Ascending aorta (tissue), 2 donors: ENCODE measurements at regions not wholly inside any gene's neighbourhood (a gene's known extent, or its start where the extent isn't known, plus 50 kb on each side); places are given as distances from the start of the nearest gene placed in this dataset.

Source experiments
- DNase-seq, 2 donors: peaks; one replicate each; pipeline ENCODE4 v3.0.0-alpha.2; 2019; ENCODE audit warnings: low spot score in 2 of 2
- H3K27ac ChIP-seq, 2 donors: fragments of 200-600 bp; sonication (generic); one replicate each; pipeline ENCODE4 v1.5.1; 2016 to 2017; ENCODE audit warnings: mild to moderate bottlenecking in 1 of 2
- H3K27me3 ChIP-seq: fragments of 200-600 bp; sonication (generic); one replicate; pipeline ENCODE4 v1.5.1; 2017
- H3K36me3 ChIP-seq, 2 donors: fragments of 200-600 bp; sonication (generic); one replicate each; pipeline ENCODE4 v1.5.1; 2016
- H3K4me1 ChIP-seq, 2 donors: fragments of 200-600 bp; sonication (generic); one replicate each; pipeline ENCODE4 v1.5.1; 2016 to 2017; ENCODE audit warnings: mild to moderate bottlenecking in 1 of 2
- H3K4me3 ChIP-seq, 2 donors: fragments of 200-600 bp; sonication (generic); one replicate each; pipeline ENCODE4 v1.5.1; 2016 to 2017; ENCODE audit warnings: mild to moderate bottlenecking in 1 of 2
- H3K9me3 ChIP-seq, 2 donors: fragments of 200-600 bp; sonication (generic); one replicate each; pipeline ENCODE4 v1.5.1; 2016
- intact Hi-C: fragments of 100-400 bp; cut with DNase I; formaldehyde crosslinking; loops from one replicate; pipeline ENCODE4 v1.15.1; 2023
- TF ChIP-seq, protein P1 (sequence below), 3 experiments: fragments of 200-600 bp in 2 of 3; fragments of 450-650 bp in 1 of 3; sonication (generic) in 2 of 3; IDR thresholded peaks; one replicate each; pipeline ENCODE4 v1.5.1; 2016 to 2019; ENCODE audit warnings: antibody characterized with exemption in 3 of 3, mild to moderate bottlenecking in 1 of 3, moderate library complexity in 1 of 3

DNA sequence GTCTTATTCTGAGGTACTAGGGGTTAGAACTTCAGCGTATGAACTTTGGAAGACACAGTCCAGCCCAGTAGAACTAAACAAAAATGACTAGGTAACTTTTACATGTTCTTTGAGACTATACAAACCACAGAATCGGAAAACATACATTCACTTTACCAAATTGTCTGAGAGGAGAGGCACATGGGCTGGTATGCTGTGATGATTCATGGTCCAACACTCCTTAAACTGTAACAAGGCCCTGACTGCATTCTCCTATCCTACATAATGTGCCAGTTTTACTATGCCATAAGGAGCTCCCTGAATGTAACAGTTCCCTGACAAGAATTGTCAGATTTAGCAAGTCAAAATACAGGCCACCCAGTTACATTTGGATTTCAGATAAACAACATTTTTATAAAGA is 640.0 kb downstream of the RAB28 start:
- no peak for DNase-seq
- H3K4me1 ChIP-seq: no peaks in the 10 kb centered on the region
- no peaks in the 10 kb centered on the region for H3K36me3 ChIP-seq
- TF ChIP-seq, protein P1, sequence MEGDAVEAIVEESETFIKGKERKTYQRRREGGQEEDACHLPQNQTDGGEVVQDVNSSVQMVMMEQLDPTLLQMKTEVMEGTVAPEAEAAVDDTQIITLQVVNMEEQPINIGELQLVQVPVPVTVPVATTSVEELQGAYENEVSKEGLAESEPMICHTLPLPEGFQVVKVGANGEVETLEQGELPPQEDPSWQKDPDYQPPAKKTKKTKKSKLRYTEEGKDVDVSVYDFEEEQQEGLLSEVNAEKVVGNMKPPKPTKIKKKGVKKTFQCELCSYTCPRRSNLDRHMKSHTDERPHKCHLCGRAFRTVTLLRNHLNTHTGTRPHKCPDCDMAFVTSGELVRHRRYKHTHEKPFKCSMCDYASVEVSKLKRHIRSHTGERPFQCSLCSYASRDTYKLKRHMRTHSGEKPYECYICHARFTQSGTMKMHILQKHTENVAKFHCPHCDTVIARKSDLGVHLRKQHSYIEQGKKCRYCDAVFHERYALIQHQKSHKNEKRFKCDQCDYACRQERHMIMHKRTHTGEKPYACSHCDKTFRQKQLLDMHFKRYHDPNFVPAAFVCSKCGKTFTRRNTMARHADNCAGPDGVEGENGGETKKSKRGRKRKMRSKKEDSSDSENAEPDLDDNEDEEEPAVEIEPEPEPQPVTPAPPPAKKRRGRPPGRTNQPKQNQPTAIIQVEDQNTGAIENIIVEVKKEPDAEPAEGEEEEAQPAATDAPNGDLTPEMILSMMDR (IDR thresholded peaks at IDR 0.05): no peak
- no peaks in the 10 kb centered on the region for H3K9me3 ChIP-seq
- no peak overlapping the region for H3K4me3 ChIP-seq
- intact Hi-C loops: no loop called here
- H3K27me3 ChIP-seq: no peaks in the 10 kb centered on the region
- no peak overlapping the region for H3K27ac ChIP-seq

DNA sequence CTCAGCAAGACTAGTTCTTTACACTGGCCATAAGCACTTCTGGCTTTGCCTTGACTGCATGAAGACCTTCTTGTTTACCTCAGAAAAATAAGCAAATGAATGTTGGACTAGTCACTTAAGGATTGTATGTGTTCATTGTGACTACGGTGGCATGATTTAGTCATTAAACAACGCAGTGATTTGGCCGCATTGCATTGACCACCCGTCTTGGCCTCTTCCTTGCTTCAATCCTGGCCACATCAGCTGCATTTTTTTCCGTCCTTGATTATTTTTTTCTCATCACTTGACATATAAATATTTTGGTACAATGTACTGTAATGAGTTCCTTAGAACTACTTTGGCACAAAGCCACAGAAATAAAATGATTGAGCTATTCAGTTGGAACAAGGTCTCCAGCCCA is 656.2 kb downstream of the RAB28 start:
- no peaks in the 10 kb centered on the region for H3K9me3 ChIP-seq
- H3K27me3 ChIP-seq: no peaks in the 10 kb centered on the region
- no peaks in the 10 kb centered on the region for H3K36me3 ChIP-seq
- no peak overlapping the region for H3K27ac ChIP-seq
- H3K4me3 ChIP-seq: no peak overlapping the region
- H3K4me1 ChIP-seq: no peaks in the 10 kb centered on the region
- intact Hi-C loops: no loop called here
- DNase-seq: no peak
- TF ChIP-seq, protein P1 (IDR thresholded peaks at IDR 0.05): no peak

DNA sequence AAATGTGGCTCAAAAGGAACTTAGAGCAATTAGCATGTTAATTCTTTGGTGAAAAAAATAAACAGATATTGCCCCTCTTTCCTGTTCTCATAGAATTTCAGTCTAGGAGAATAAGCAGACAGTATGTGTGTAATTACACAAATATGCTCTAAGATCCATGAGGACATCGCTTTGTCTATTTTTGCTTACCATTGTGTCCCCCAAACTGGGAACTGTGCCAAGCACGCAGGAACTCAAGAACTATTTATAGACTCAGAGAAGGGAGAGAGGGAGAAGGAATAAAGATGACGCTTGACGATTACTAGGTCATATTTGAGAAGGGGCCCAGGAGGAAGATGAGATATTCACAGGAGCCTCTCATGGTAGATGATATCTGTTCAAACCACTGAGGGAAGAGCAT is 692.6 kb downstream of the RAB28 start:
- H3K27me3 ChIP-seq: no peaks in the 10 kb centered on the region
- DNase-seq: no peak
- no peak overlapping the region for H3K4me3 ChIP-seq
- TF ChIP-seq, protein P1 (IDR thresholded peaks at IDR 0.05): no peak
- H3K4me1 ChIP-seq: no peaks in the 10 kb centered on the region
- H3K9me3 ChIP-seq: no peaks in the 10 kb centered on the region
- intact Hi-C loops: no loop called here
- H3K27ac ChIP-seq: no peak overlapping the region
- H3K36me3 ChIP-seq: no peaks in the 10 kb centered on the region

DNA sequence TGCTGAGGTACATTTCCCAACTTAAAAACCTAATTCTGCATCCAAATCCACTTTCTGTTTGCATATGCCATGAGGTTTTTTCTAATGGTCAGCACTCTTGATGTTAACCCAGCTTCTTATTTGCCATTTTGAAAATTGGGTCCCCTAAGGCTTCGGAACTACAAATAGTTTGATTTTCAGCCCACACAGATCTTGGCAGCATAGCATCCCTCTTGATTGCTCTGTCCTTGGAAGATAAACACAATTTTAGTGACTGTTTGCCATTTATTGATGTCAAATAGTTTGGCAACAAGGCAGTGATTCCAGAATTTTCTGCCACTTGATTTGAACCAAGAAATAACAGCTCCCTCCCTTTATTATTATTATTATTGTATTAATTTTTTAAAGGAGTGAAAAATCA is 696.9 kb downstream of the RAB28 start:
- no peaks in the 10 kb centered on the region for H3K27me3 ChIP-seq
- no peaks in the 10 kb centered on the region for H3K36me3 ChIP-seq
- no peak overlapping the region for H3K27ac ChIP-seq
- no peaks in the 10 kb centered on the region for H3K9me3 ChIP-seq
- no peak for DNase-seq
- no peaks in the 10 kb centered on the region for H3K4me1 ChIP-seq
- TF ChIP-seq, protein P1 (IDR thresholded peaks at IDR 0.05): no peak
- no peak overlapping the region for H3K4me3 ChIP-seq
- intact Hi-C loops: no loop called here

DNA sequence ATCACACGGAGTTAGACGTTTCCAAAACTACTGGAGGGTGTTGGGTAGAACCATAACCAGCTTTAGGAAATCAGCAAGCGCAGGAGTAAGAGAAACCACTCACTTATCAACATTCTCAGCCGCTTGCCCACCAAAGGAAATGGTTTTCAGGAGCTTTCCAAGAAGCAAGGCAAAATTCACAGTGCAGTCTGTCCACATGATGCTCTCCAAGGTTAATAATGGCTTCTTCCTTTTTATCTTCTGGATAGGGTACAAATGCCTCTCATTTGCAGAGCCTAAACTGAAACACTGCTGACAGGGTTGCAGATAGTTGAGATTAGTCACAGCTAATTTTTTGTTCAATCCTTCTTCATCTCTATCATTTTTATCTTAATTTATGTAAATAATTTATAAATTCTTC is 705.4 kb downstream of the RAB28 start:
- Histone ChIP-seq H3K4me1 (no peaks in the 10 kb centered on the region), H3K27ac (no peak overlapping the region), H3K27me3 (no peaks in the 10 kb centered on the region), H3K4me3 (no peak overlapping the region), H3K9me3 (no peaks in the 10 kb centered on the region), H3K36me3 (no peaks in the 10 kb centered on the region)
- DNase-seq: no peak
- TF ChIP-seq, protein P1 (IDR thresholded peaks at IDR 0.05): no peak
- intact Hi-C loops: no loop called here

DNA sequence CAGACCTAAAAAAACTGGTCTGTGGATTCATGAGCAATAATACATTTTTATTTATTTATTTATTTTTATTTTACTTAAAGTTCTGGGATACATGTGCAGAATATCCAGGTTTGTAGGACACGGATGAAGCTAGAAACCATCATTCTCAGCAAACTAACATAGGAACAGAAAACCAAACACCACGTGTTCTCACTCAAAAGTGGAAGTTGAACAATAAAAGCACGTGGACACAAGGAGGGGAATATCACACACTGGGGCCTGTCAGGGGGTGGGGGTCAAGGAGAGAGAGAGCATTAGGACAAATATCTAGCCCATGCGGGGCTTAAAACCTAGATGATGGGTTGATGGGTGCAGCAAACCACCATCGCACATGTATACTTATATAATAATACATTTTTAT is 705.9 kb downstream of the RAB28 start:
- TF ChIP-seq, protein P1 (IDR thresholded peaks at IDR 0.05): no peak
- Histone ChIP-seq H3K4me1 (no peaks in the 10 kb centered on the region), H3K27ac (no peak overlapping the region), H3K9me3 (no peaks in the 10 kb centered on the region), H3K36me3 (no peaks in the 10 kb centered on the region), H3K27me3 (no peaks in the 10 kb centered on the region), H3K4me3 (no peak overlapping the region)
- intact Hi-C loops: no loop called here
- no peak for DNase-seq
